SK-N-SH treated with all-trans-retinoic acid at 6 μM for 48 hours (cell line): ENCODE measurements at regions not wholly inside any gene's neighbourhood (a gene's known extent, or its start where the extent isn't known, plus 50 kb on each side); places are given as distances from the start of the nearest gene placed in this dataset.

Experiments
- ATAC-seq: fragments of 200-7000 bp; cut with Tn5 transposase; 3 replicates; pipeline ENCODE4 v1.9.1; 2020; ENCODE audit warnings: mild to moderate bottlenecking, moderate library complexity
- ARNTL ChIP-seq: fragments of 450-650 bp; formaldehyde crosslinking; IDR thresholded peaks from 2 replicates; pipeline ENCODE4 v1.5.0; 2020; ENCODE audit warnings: low read depth, mild to moderate bottlenecking, moderate library complexity, borderline replicate concordance
- CREB5 ChIP-seq: fragments of 250-450 bp; sonication (Bioruptor Pico); IDR thresholded peaks from 2 replicates; pipeline ENCODE4 v1.5.1; 2020; ENCODE audit warnings: low read depth, mild to moderate bottlenecking, moderate library complexity
- CSRNP3 ChIP-seq: fragments of 250-450 bp; sonication (Bioruptor Pico); IDR thresholded peaks from 2 replicates; pipeline ENCODE4 v1.5.1; 2021; ENCODE audit warnings: mild to moderate bottlenecking, moderate library complexity
- ESRRG ChIP-seq: fragments of 250-450 bp; sonication (Bioruptor Pico); IDR thresholded peaks from 2 replicates; pipeline ENCODE4 v1.6.1; 2021; ENCODE audit warnings: mild to moderate bottlenecking
- GLIS3 ChIP-seq: fragments of 250-450 bp; sonication (Bioruptor Pico); IDR thresholded peaks from 2 replicates; pipeline ENCODE4 v1.5.0; 2020; ENCODE audit warnings: mild to moderate bottlenecking, moderate library complexity
- ISL1 ChIP-seq: fragments of 250-450 bp; sonication (Bioruptor Pico); IDR thresholded peaks from 2 replicates; pipeline ENCODE4 v2.1.2; 2022; ENCODE audit warnings: mild to moderate bottlenecking, moderate library complexity
- OSR1 ChIP-seq: fragments of 250-450 bp; sonication (Bioruptor Pico); IDR thresholded peaks from 2 replicates; pipeline ENCODE4 v1.8.0; 2022; ENCODE audit warnings: moderate library complexity, mild to moderate bottlenecking, inconsistent platforms
- PATZ1 ChIP-seq: fragments of 250-450 bp; sonication (Bioruptor Pico); IDR thresholded peaks from 2 replicates; pipeline ENCODE4 v1.8.0; 2020; ENCODE audit warnings: mild to moderate bottlenecking, moderate library complexity, borderline replicate concordance
- POU6F1 ChIP-seq: fragments of 250-450 bp; sonication (Bioruptor Pico); IDR thresholded peaks from 2 replicates; pipeline ENCODE4 v1.8.0; 2021; ENCODE audit warnings: low read depth, mild to moderate bottlenecking, moderate library complexity, borderline replicate concordance
- PPARA ChIP-seq: fragments of 250-450 bp; sonication (Bioruptor Pico); IDR thresholded peaks from 2 replicates; pipeline ENCODE4 v1.5.0; 2020; ENCODE audit warnings: mild to moderate bottlenecking, borderline replicate concordance
- SNAI2 ChIP-seq: fragments of 250-450 bp; sonication (Bioruptor Pico); IDR thresholded peaks from 2 replicates; pipeline ENCODE4 v1.5.0; 2020; ENCODE audit warnings: mild to moderate bottlenecking, moderate library complexity
- TCF4 ChIP-seq: fragments of 250-450 bp; sonication (Bioruptor Pico); IDR thresholded peaks from 2 replicates; pipeline ENCODE4 v1.8.0; 2021; ENCODE audit warnings: mild to moderate bottlenecking, moderate library complexity, borderline replicate concordance
- TOX ChIP-seq: fragments of 250-450 bp; sonication (Bioruptor Pico); IDR thresholded peaks from 2 replicates; pipeline ENCODE4 v1.8.0; 2021; ENCODE audit warnings: mild to moderate bottlenecking, moderate library complexity, borderline replicate concordance
- TSHZ2 ChIP-seq: fragments of 250-450 bp; sonication (Bioruptor Pico); IDR thresholded peaks from 2 replicates; pipeline ENCODE4 v1.5.0; 2020; ENCODE audit warnings: mild to moderate bottlenecking, moderate library complexity
- ZFP3 ChIP-seq: fragments of 250-450 bp; sonication (Bioruptor Pico); IDR thresholded peaks from 2 replicates; pipeline ENCODE4 v1.5.0; 2020; ENCODE audit warnings: mild to moderate bottlenecking, moderate library complexity
- ZFP30 ChIP-seq: fragments of 450-650 bp; formaldehyde crosslinking; IDR thresholded peaks from 2 replicates; pipeline ENCODE4 v1.5.0; 2022; ENCODE audit warnings: mild to moderate bottlenecking, moderate library complexity
- ZNF565 ChIP-seq: fragments of 450-650 bp; formaldehyde crosslinking; conservative IDR thresholded peaks from 2 replicates; pipeline ENCODE4 v1.5.0; 2020; ENCODE audit warnings: low read depth, mild to moderate bottlenecking, moderate library complexity
- ZNF8 ChIP-seq: fragments of 450-650 bp; formaldehyde crosslinking; IDR thresholded peaks from 2 replicates; pipeline ENCODE4 v1.5.0; 2020; ENCODE audit warnings: mild to moderate bottlenecking, moderate library complexity

GRCh38 chr3:166285001-166285400 lies 447.8 kb upstream of the BCHE start:
- TF ChIP-seq GLIS3 (CRISPR knock-in tag) (no peak), ZNF565 (no peak), TSHZ2 (no peak)
- no peak for ATAC-seq

- no peak for TF ChIP-seq OSR1 (CRISPR knock-in tag)
- ATAC-seq, result peak; percentile 90
Measured at GRCh38 chr3:166283840-166284239, 446.6 kb upstream of the BCHE start.

- TF ChIP-seq ZFP3 (CRISPR knock-in tag) (no peak), TSHZ2 (no peak), POU6F1 (CRISPR knock-in tag) (no peak), SNAI2 (CRISPR knock-in tag) (no peak), CSRNP3 (CRISPR knock-in tag) (no peak), PATZ1 (no peak), ESRRG (CRISPR knock-in tag) (no peak)
- no peak for ATAC-seq
Measured at GRCh38 chr3:166282931-166283330, 445.7 kb upstream of the BCHE start.

- TF ChIP-seq ISL1 (CRISPR knock-in tag), result no peak
- TF ChIP-seq PPARA (CRISPR knock-in tag), result no peak
- no peak for TF ChIP-seq TSHZ2
- no peak for ATAC-seq
Measured at GRCh38 chr3:166279636-166280035, 442.4 kb upstream of the BCHE start.

- no peak for ATAC-seq
- TF ChIP-seq TCF4 (CRISPR knock-in tag), result no peak
- no peak for TF ChIP-seq GLIS3 (CRISPR knock-in tag)
- no peak for TF ChIP-seq ZNF565
- TF ChIP-seq ZFP30 (CRISPR knock-in tag), result no peak
- no peak for TF ChIP-seq CREB5
- TF ChIP-seq OSR1 (CRISPR knock-in tag), result no peak
- no peak for TF ChIP-seq ESRRG (CRISPR knock-in tag)
- TF ChIP-seq TOX, result no peak
- no peak for TF ChIP-seq ARNTL (CRISPR knock-in tag)
- no peak for TF ChIP-seq PPARA (CRISPR knock-in tag)
- no peak for TF ChIP-seq ZNF8 (CRISPR knock-in tag)
Measured at GRCh38 chr3:166275024-166275390, 437.8 kb upstream of the BCHE start.
